GM10266 (cell line): ENCODE measurements at regions not wholly inside any gene's neighbourhood (a gene's known extent, or its start where the extent isn't known, plus 50 kb on each side); places are given as distances from the start of the nearest gene placed in this dataset.
"Not testable (repeated sequence)": the region's sequence is repeated elsewhere in the genome, so short reads cannot be mapped to it uniquely, and the experiment has no call there.

Experiments
- DNase-seq: peaks from one replicate; pipeline ENCODE4 v3.0.0; 2012; ENCODE audit errors: extremely low spot score
- CTCF ChIP-seq: IDR thresholded peaks from 2 replicates; pipeline ENCODE4 v1.5.1; 2012; ENCODE audit warnings: mild to moderate bottlenecking, low read depth; ENCODE audit not compliant: control insufficient read depth, insufficient read depth; ENCODE audit errors: missing control alignments

- TF ChIP-seq CTCF: no peak
- DNase-seq: no peak
Observed at GRCh38 chr17:30586818-30587595, 109.8 kb downstream of the GOSR1 start.

- no peak for TF ChIP-seq CTCF
- DNase-seq: no peak
Observed at GRCh38 chr17:30584810-30585209, 107.6 kb downstream of the GOSR1 start.

GRCh38 chr17:30580916-30581315 lies 103.7 kb downstream of the GOSR1 start:
- no peak for DNase-seq
- TF ChIP-seq CTCF: no peak

- no peak for DNase-seq
- TF ChIP-seq CTCF: no peak
Observed at GRCh38 chr17:30579610-30580315, 102.6 kb downstream of the GOSR1 start.

- DNase-seq: not testable (repeated sequence)
Observed at GRCh38 chr17:30578015-30578717, 101.0 kb downstream of the GOSR1 start.
